Upper lobe of right lung (tissue), 1 donor: ENCODE measurements at regions not wholly inside any gene's neighbourhood (a gene's known extent, or its start where the extent isn't known, plus 50 kb on each side); places are given as distances from the start of the nearest gene placed in this dataset.

Source experiments
- ATAC-seq: fragments of 200-7000 bp; cut with Tn5 transposase; one replicate; pipeline ENCODE4 v1.9.1; 2020; ENCODE audit warnings: mild to moderate bottlenecking, moderate library complexity
- DNase-seq: peaks from one replicate; pipeline ENCODE4 v3.0.0-alpha.2; 2020
- H3K27ac ChIP-seq: fragments of 200-600 bp; one replicate; pipeline ENCODE4 v1.8.0; 2022
- H3K27me3 ChIP-seq: fragments of 200-600 bp; one replicate; pipeline ENCODE4 v1.8.0; 2022; ENCODE audit warnings: mild to moderate bottlenecking
- H3K36me3 ChIP-seq: fragments of 200-600 bp; one replicate; pipeline ENCODE4 v1.8.0; 2022
- H3K4me1 ChIP-seq: fragments of 200-600 bp; one replicate; pipeline ENCODE4 v1.8.0; 2022
- H3K4me3 ChIP-seq: fragments of 200-600 bp; one replicate; pipeline ENCODE4 v1.8.0; 2022; ENCODE audit warnings: mild to moderate bottlenecking
- H3K9me3 ChIP-seq: fragments of 200-600 bp; one replicate; pipeline ENCODE4 v1.8.0; 2022
- CTCF ChIP-seq: fragments of 200-600 bp; IDR thresholded peaks from one replicate; pipeline ENCODE4 v1.8.0; 2022; ENCODE audit warnings: antibody characterized with exemption
- intact Hi-C: fragments of 100-400 bp; cut with DNase I; formaldehyde crosslinking; loops from one replicate; pipeline ENCODE4 v1.11.0; 2022
- donor health status: DM: no; HTN: yes; CAD: no; lungs with severe emphysema.

- DNase-seq (no peak), ATAC-seq (no peak)
- TF ChIP-seq CTCF = no peak
- H3K36me3 ChIP-seq = no peaks in the 10 kb centered on the region
- no peaks in the 10 kb centered on the region for H3K4me1 ChIP-seq
- H3K9me3 ChIP-seq = no peaks in the 10 kb centered on the region
- H3K27me3 ChIP-seq = peaks cover 21% of the 10 kb centered on the region
- H3K4me3 ChIP-seq = no peak overlapping the region
- H3K27ac ChIP-seq = no peak overlapping the region
- intact Hi-C loops = no loop called here
These were observed 680.5 kb downstream of the PTPRU start for GRCh38 chr1:29916656-29917369.

- DNase-seq (no peak), ATAC-seq (no peak)
- H3K4me3 ChIP-seq = no peak overlapping the region
- no peaks in the 10 kb centered on the region for H3K9me3 ChIP-seq
- no peak for TF ChIP-seq CTCF
- H3K27me3 ChIP-seq = peaks cover 21% of the 10 kb centered on the region
- no peaks in the 10 kb centered on the region for H3K36me3 ChIP-seq
- H3K4me1 ChIP-seq = no peaks in the 10 kb centered on the region
- no peak overlapping the region for H3K27ac ChIP-seq
- intact Hi-C loops = no loop called here
These were observed 678.6 kb downstream of the PTPRU start for GRCh38 chr1:29914936-29915335.

DNA sequence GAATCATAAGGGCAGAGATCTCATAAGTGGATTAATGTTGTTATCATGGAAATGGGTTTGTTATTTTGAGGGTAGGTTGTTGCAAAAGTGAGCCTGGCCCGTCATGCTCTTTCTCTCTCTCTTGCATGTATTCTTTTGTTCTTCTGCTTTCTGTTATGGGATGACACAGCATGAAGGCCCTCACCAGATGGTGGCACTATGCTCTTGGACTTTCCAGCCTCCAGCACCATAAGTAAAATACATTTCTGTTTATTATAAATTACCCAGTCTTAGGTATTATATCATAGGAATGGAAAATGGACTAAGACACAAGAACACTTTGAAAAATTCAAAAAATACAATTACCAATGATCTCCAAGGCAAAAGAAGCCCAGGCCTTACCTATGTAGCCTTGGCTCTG, 676.1 kb downstream of the PTPRU start:
- Histone ChIP-seq H3K9me3 (no peaks in the 10 kb centered on the region), H3K36me3 (no peaks in the 10 kb centered on the region), H3K4me1 (no peaks in the 10 kb centered on the region), H3K4me3 (no peak overlapping the region), H3K27me3 (peaks cover 21% of the 10 kb centered on the region), H3K27ac (no peak overlapping the region)
- intact Hi-C loops = no loop called here
- TF ChIP-seq CTCF = peak; percentile 33
- peak; percentile 54 for ATAC-seq
- DNase-seq = no peak

GRCh38 chr1:29909962-29910361, 673.6 kb downstream of the PTPRU start:
- ATAC-seq (no peak), DNase-seq (no peak)
- no peaks in the 10 kb centered on the region for H3K36me3 ChIP-seq
- TF ChIP-seq CTCF = no peak
- intact Hi-C loops = no loop called here
- no peaks in the 10 kb centered on the region for H3K9me3 ChIP-seq
- no peak overlapping the region for H3K27ac ChIP-seq
- no peaks in the 10 kb centered on the region for H3K4me1 ChIP-seq
- no peak overlapping the region for H3K4me3 ChIP-seq
- H3K27me3 ChIP-seq = peaks cover 21% of the 10 kb centered on the region

DNA sequence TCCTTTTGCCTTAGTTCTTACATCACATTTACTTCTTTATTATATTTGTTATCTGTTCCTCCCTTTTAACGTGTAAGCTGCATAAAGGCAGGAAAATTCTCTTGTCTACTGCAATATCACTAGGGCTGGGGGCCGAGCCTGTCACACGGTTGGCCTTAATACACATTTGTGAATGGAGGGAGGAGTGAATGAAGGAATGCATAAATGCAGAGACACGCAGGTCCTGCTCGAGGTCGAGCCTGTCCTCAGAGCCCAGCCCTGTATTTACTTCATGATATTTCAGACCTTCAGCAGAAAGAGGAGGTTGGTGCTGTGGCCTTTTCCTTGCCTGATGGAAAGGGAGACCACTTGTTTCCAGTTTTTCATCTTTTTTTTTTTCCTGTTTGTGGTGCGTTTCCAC, 671.3 kb downstream of the PTPRU start:
- intact Hi-C loops = no loop called here
- DNase-seq = no peak
- no peaks in the 10 kb centered on the region for H3K4me1 ChIP-seq
- no peak for ATAC-seq
- H3K9me3 ChIP-seq = no peaks in the 10 kb centered on the region
- no peak for TF ChIP-seq CTCF
- no peak overlapping the region for H3K27ac ChIP-seq
- H3K4me3 ChIP-seq = no peak overlapping the region
- peaks cover 3% of the 10 kb centered on the region for H3K27me3 ChIP-seq
- H3K36me3 ChIP-seq = no peaks in the 10 kb centered on the region

GRCh38 chr1:29906927-29907326, 670.6 kb downstream of the PTPRU start:
- Histone ChIP-seq H3K27me3 (peaks cover 6% of the 10 kb centered on the region), H3K9me3 (no peaks in the 10 kb centered on the region), H3K4me1 (no peaks in the 10 kb centered on the region), H3K27ac (no peak overlapping the region), H3K36me3 (no peaks in the 10 kb centered on the region), H3K4me3 (no peak overlapping the region)
- TF ChIP-seq CTCF = no peak
- no peak for DNase-seq
- intact Hi-C loops = no loop called here
- ATAC-seq = no peak
